Heart right ventricle (tissue), 16 donors: ENCODE measurements at regions not wholly inside any gene's neighbourhood (a gene's known extent, or its start where the extent isn't known, plus 50 kb on each side); places are given as distances from the start of the nearest gene placed in this dataset.

Source experiments
- ATAC-seq, 8 donors: fragments of 200-7000 bp; cut with Tn5 transposase; one replicate each; pipeline ENCODE4 v1.9.1; 2020; ENCODE audit warnings: mild to moderate bottlenecking in 8 of 8, moderate library complexity in 8 of 8, moderate number of reproducible peaks in 1 of 8
- DNase-seq, 2 donors: peaks; one replicate each; pipeline ENCODE4 v3.0.0-alpha.2; 2020
- H3K27ac ChIP-seq, 10 donors: fragments of 200-600 bp; sonication (generic) in 2 of 10; one replicate each; pipeline versions ENCODE4 v1.5.0 to v1.8.0; 2020 to 2022; ENCODE audit warnings: mild to moderate bottlenecking in 3 of 10
- H3K27me3 ChIP-seq, 7 donors: fragments of 200-600 bp; one replicate each; pipeline ENCODE4 v1.8.0; 2021 to 2022; ENCODE audit warnings: mild to moderate bottlenecking in 2 of 7
- H3K36me3 ChIP-seq, 9 donors: fragments of 200-600 bp; sonication (generic) in 1 of 9; one replicate each; pipeline versions ENCODE4 v1.5.0 to v1.8.0; 2020 to 2022; ENCODE audit warnings: mild to moderate bottlenecking in 2 of 9
- H3K4me1 ChIP-seq, 9 donors: fragments of 200-600 bp; sonication (generic) in 1 of 9; one replicate each; pipeline versions ENCODE4 v1.5.0 to v1.8.0; 2020 to 2022; ENCODE audit warnings: mild to moderate bottlenecking in 4 of 9
- H3K4me3 ChIP-seq, 10 donors: fragments of 200-600 bp; sonication (generic) in 2 of 10; one replicate each; pipeline versions ENCODE4 v1.5.0 to v1.8.0; 2020 to 2022; ENCODE audit warnings: mild to moderate bottlenecking in 7 of 10, moderate library complexity in 2 of 10
- H3K9me3 ChIP-seq, 11 donors: fragments of 200-600 bp in 10 of 11; sonication (generic) in 2 of 11; one replicate each; pipeline versions ENCODE4 v1.5.0 to v1.8.0; 2013 to 2022; ENCODE audit warnings: mild to moderate bottlenecking in 2 of 11, control low read depth in 1 of 11, moderate library complexity in 1 of 11
- CTCF ChIP-seq, 9 donors: fragments of 200-600 bp; sonication (generic) in 2 of 9; IDR thresholded peaks; one replicate each; pipeline versions ENCODE4 v1.5.0 to v1.8.0; 2021 to 2022; ENCODE audit warnings: antibody characterized with exemption in 9 of 9, mild to moderate bottlenecking in 5 of 9, moderate library complexity in 1 of 9
- WGBS, 2 donors: extraction: QIAGEN DNeasy Blood & Tissue Kit; methylation state at CpG; one replicate each; pipeline ENCODE4 v1.1.7; 2013; ENCODE audit warnings: inconsistent platforms in 1 of 2; 5-methylcytosine and 5-hydroxymethylcytosine counted together
- intact Hi-C, 10 donors: fragments of 100-400 bp; cut with DNase I; formaldehyde crosslinking; loops; one replicate each; pipeline versions ENCODE4 v1.11.1 to v1.14.2; 2022
- donor health status: Arrhythmogenic right ventricular cardiomyopathy.
- donor health status: ischemic (EF 13 %, LVEDD 7.1; RV severe dilation, severe dysfunction).
- donor health status: healthy with polysubstance abuse.
- donor health status: DM: no; HTN: yes; CAD: no.
- donor health status: DM: no; HTN: no; CAD: no.
- donor health status: ischemic (EF 25% LVEDD 6.9; RV normal size, moderate dysfunction).
- donor health status: ischemic (EF 25% LVEDD 5.7; RV mildly dilated, moderate dysfunction).
- donor health status: healthy.
- donor health status: DM: yes; HTN: yes; CAD: no.
- donor health status: Ischemic cardiomyopathy.
- donor health status: ischemic (EF 35%, LVEDD 5.7; RV mildly dilated, moderate dysfunction).
- donor health status: nonischemic (EF 11% LVEDD 7.7; RV severe dilation, severe dysfunction).
- donor health status: DM: yes; HTN: yes; CAD: no.
- donor health status: PGD.
- donor health status: ischemic (EF 29% LVEDD 5.4; RV normal size, mild dysfunction).
- donor health status: nonischemic (EF 23%, LVEDD 6.1; RV moderate dilation, normal function).

- H3K27ac ChIP-seq = no peak overlapping the region
- no peak overlapping the region for H3K4me3 ChIP-seq
- peaks cover 0 to 31% (median 21%) of the 10 kb centered on the region in 9 donors for H3K4me1 ChIP-seq
- TF ChIP-seq CTCF (IDR thresholded peaks at IDR 0.05) = no peak
- H3K9me3 ChIP-seq = peaks cover 0 to 15% (median 0%) of the 10 kb centered on the region in 11 donors
- H3K36me3 ChIP-seq = no peaks in the 10 kb centered on the region
- H3K27me3 ChIP-seq = no peaks in the 10 kb centered on the region
- DNase-seq = no peak
- intact Hi-C loops = loop anchor here in 1 of 10 donors (5.0 kb wide), 1 partner anchor 48 kb away; no protein-coding TSS in a partner anchor
- 96 to 97% methylated on average over 20 of the region's 20 CpGs for WGBS, 2 donors
- no peak for ATAC-seq
These were observed 66.4 kb downstream of the VCPKMT start for GRCh38 chr14:50049703-50050570.

- intact Hi-C loops = no loop called here
These were observed 65.3 kb downstream of the VCPKMT start for GRCh38 chr14:50051106-50051505.

GRCh38 chr14:50051706-50052105, 64.7 kb downstream of the VCPKMT start:
- intact Hi-C loops = no loop called here
- H3K4me3 ChIP-seq = no peak overlapping the region
- H3K36me3 ChIP-seq = no peaks in the 10 kb centered on the region
- ATAC-seq (no peak), DNase-seq (no peak)
- TF ChIP-seq CTCF (IDR thresholded peaks at IDR 0.05) = no peak
- H3K27ac ChIP-seq = no peak overlapping the region
- 96 to 97% methylated on average over 5 of the region's 5 CpGs for WGBS, 2 donors
- H3K4me1 ChIP-seq = peaks cover 0 to 28% (median 11%) of the 10 kb centered on the region in 9 donors
- no peaks in the 10 kb centered on the region for H3K27me3 ChIP-seq
- H3K9me3 ChIP-seq = peaks cover 0 to 3% (median 0%) of the 10 kb centered on the region in 11 donors

More at GRCh38 chr14:50051106-50051505, 65.3 kb downstream of the VCPKMT start:
- H3K4me1 ChIP-seq = peaks cover 0 to 27% (median 13%) of the 10 kb centered on the region in 9 donors
- no peak overlapping the region for H3K4me3 ChIP-seq
- H3K27me3 ChIP-seq = no peaks in the 10 kb centered on the region
- WGBS, 2 donors = 92 to 93% methylated on average over 12 of the region's 12 CpGs
- peaks cover 0 to 7% (median 0%) of the 10 kb centered on the region in 11 donors for H3K9me3 ChIP-seq
- no peak for TF ChIP-seq CTCF (IDR thresholded peaks at IDR 0.05)
- DNase-seq (no peak), ATAC-seq (no peak)
- no peak overlapping the region for H3K27ac ChIP-seq
- H3K36me3 ChIP-seq = no peaks in the 10 kb centered on the region

DNA sequence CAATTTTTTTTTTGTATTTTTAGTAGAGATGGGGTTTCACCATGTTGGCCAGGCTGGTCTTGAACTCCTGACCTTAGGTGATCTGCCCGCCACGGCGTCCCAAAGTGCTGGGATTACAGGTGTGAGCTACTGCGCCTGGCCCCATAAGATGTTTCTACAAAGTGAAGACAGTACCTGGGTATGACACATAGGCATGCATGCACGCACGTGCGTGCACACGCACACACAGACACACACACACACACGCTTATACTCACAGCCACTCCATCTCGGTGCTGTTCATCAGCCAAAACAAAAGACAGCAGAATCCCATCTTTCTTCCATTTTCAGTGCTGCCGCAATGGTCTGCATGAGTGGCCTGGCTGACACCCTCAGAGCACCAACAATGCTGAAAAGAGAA, 63.9 kb downstream of the VCPKMT start:
- TF ChIP-seq CTCF (IDR thresholded peaks at IDR 0.05) = no peak
- H3K4me3 ChIP-seq = no peak overlapping the region
- H3K27ac ChIP-seq = no peak overlapping the region
- intact Hi-C loops = no loop called here
- no peak for DNase-seq
- H3K27me3 ChIP-seq = no peaks in the 10 kb centered on the region
- no peak for ATAC-seq
- H3K36me3 ChIP-seq = no peaks in the 10 kb centered on the region
- H3K9me3 ChIP-seq = no peaks in the 10 kb centered on the region
- peaks cover 0 to 28% (median 6%) of the 10 kb centered on the region in 9 donors for H3K4me1 ChIP-seq
- WGBS, 2 donors = 94 to 95% methylated on average over 11 of the region's 11 CpGs
